Natural killer cell (primary cell): ENCODE measurements at regions not wholly inside any gene's neighbourhood (a gene's known extent, or its start where the extent isn't known, plus 50 kb on each side); places are given as distances from the start of the nearest gene placed in this dataset.

Experiments
- ATAC-seq, 3 donors: fragments of 150-1000 bp in 2 of 3; fragments of 200-7000 bp in 1 of 3; cut with Tn5 transposase; 1 replicate in 1 of 3; 2 replicates in 2 of 3; pipeline ENCODE4 v1.10.0; 2021; ENCODE audit warnings: mild to moderate bottlenecking in 2 of 3, moderate library complexity in 2 of 3
- DNase-seq, 2 donors: peaks; one replicate each; pipeline versions ENCODE4 v3.0.0 to v3.0.0-alpha.2; 2013 to 2021; ENCODE audit warnings: mixed read lengths in 1 of 2
- H3K27ac ChIP-seq: one replicate; pipeline ENCODE4 v1.5.1; 2013; ENCODE audit warnings: mild to moderate bottlenecking, low read length
- H3K27me3 ChIP-seq: one replicate; pipeline ENCODE4 v1.6.1; 2013; ENCODE audit warnings: low read length; ENCODE audit not compliant: control insufficient read depth, insufficient read depth
- H3K36me3 ChIP-seq: one replicate; pipeline ENCODE4 v1.6.1; 2013; ENCODE audit warnings: low read length; ENCODE audit not compliant: control insufficient read depth, insufficient read depth
- H3K4me1 ChIP-seq: one replicate; pipeline ENCODE4 v1.6.1; 2013; ENCODE audit warnings: low read length; ENCODE audit not compliant: control insufficient read depth, insufficient read depth
- H3K4me3 ChIP-seq: one replicate; pipeline ENCODE4 v1.5.1; 2013; ENCODE audit warnings: low read length
- H3K9me3 ChIP-seq: one replicate; pipeline ENCODE4 v1.6.1; 2013; ENCODE audit warnings: low read length; ENCODE audit not compliant: control insufficient read depth, insufficient read depth
- H3K27ac Mint-ChIP-seq, 2 donors: one replicate each; pipeline ENCODE4 v1.8.0; 2022; ENCODE audit warnings: mild to moderate bottlenecking in 2 of 2, mixed read lengths in 2 of 2, moderate library complexity in 1 of 2
- H3K27me3 Mint-ChIP-seq, 2 donors: one replicate each; pipeline ENCODE4 v1.8.0; 2022; ENCODE audit warnings: low read depth in 2 of 2, mixed read lengths in 2 of 2
- H3K36me3 Mint-ChIP-seq: one replicate; pipeline ENCODE4 v1.8.0; 2022; ENCODE audit warnings: mixed read lengths
- H3K4me1 Mint-ChIP-seq, 2 donors: one replicate each; pipeline ENCODE4 v1.8.0; 2022; ENCODE audit warnings: mixed read lengths in 2 of 2
- H3K4me3 Mint-ChIP-seq: one replicate; pipeline ENCODE4 v1.8.0; 2022; ENCODE audit warnings: mild to moderate bottlenecking, moderate library complexity, mixed read lengths
- H3K9me3 Mint-ChIP-seq, 2 donors: one replicate each; pipeline ENCODE4 v1.8.0; 2022; ENCODE audit warnings: mixed read lengths in 2 of 2
- CTCF ChIP-seq: fragments of 200-600 bp; IDR thresholded peaks from one replicate; pipeline ENCODE4 v1.8.0; 2022; ENCODE audit warnings: antibody characterized with exemption
- WGBS: methylation state at CpG from one replicate; pipeline ENCODE4 v1.1.7; 2013; ENCODE audit warnings: missing lambda C conversion rate; ENCODE audit not compliant: insufficient coverage; 5-methylcytosine and 5-hydroxymethylcytosine counted together
- intact Hi-C: fragments of 100-400 bp; cut with micrococcal nuclease; formaldehyde crosslinking; loops from one replicate; pipeline ENCODE4 v1.14.2; 2022

GRCh38 chr6:6751619-6752023 is 163.1 kb downstream of the LY86 start:
- DNase-seq: peak in 1 of 2 donors; percentile 33
- no peak overlapping the region for H3K4me3 Mint-ChIP-seq
- H3K4me3 ChIP-seq: no peak overlapping the region

GRCh38 chr6:6752129-6752528 is 163.6 kb downstream of the LY86 start:
- H3K4me3 ChIP-seq: no peak overlapping the region
- H3K36me3 ChIP-seq: no peaks in the 10 kb centered on the region
- Mint-ChIP-seq H3K9me3 (no peaks in the 10 kb centered on the region), H3K36me3 (no peaks in the 10 kb centered on the region), H3K4me1 (no peaks in the 10 kb centered on the region), H3K4me3 (no peak overlapping the region), H3K27ac (no peak overlapping the region), H3K27me3 (peaks cover 4 to 6% of the 10 kb centered on the region in 2 donors)
- intact Hi-C loops: no loop called here
- H3K4me1 ChIP-seq: peaks cover 17% of the 10 kb centered on the region
- TF ChIP-seq CTCF: no peak
- 92% methylated on average over 2 of the region's 4 CpGs for WGBS
- no peak for DNase-seq
- no peak overlapping the region for H3K27ac ChIP-seq
- H3K27me3 ChIP-seq: no peaks in the 10 kb centered on the region
- no peaks in the 10 kb centered on the region for H3K9me3 ChIP-seq
- ATAC-seq: no peak

More at GRCh38 chr6:6751619-6752023, 163.1 kb downstream of the LY86 start:
- Mint-ChIP-seq H3K27ac (no peak overlapping the region), H3K27me3 (peaks cover 6 to 8% of the 10 kb centered on the region in 2 donors), H3K9me3 (no peaks in the 10 kb centered on the region), H3K4me1 (no peaks in the 10 kb centered on the region), H3K36me3 (no peaks in the 10 kb centered on the region)
- Histone ChIP-seq H3K9me3 (no peaks in the 10 kb centered on the region), H3K27me3 (no peaks in the 10 kb centered on the region), H3K36me3 (no peaks in the 10 kb centered on the region), H3K27ac (no peak overlapping the region), H3K4me1 (peaks cover 17% of the 10 kb centered on the region)
- WGBS: 60% methylated on average over 8 of the region's 8 CpGs
- no peak for ATAC-seq
- TF ChIP-seq CTCF: no peak
- intact Hi-C loops: no loop called here

GRCh38 chr6:6753301-6753700 is 164.8 kb downstream of the LY86 start:
- no peaks in the 10 kb centered on the region for H3K36me3 Mint-ChIP-seq
- Histone ChIP-seq H3K9me3 (no peaks in the 10 kb centered on the region), H3K36me3 (no peaks in the 10 kb centered on the region), H3K27ac (no peak overlapping the region), H3K27me3 (no peaks in the 10 kb centered on the region), H3K4me3 (no peak overlapping the region), H3K4me1 (peaks cover 17% of the 10 kb centered on the region)
- no peaks in the 10 kb centered on the region for H3K4me1 Mint-ChIP-seq
- no peaks in the 10 kb centered on the region for H3K9me3 Mint-ChIP-seq
- no peak for TF ChIP-seq CTCF
- peaks cover 3 to 6% of the 10 kb centered on the region in 2 donors for H3K27me3 Mint-ChIP-seq
- ATAC-seq (no peak), DNase-seq (no peak)
- H3K4me3 Mint-ChIP-seq: no peak overlapping the region
- no peak overlapping the region for H3K27ac Mint-ChIP-seq
- intact Hi-C loops: no loop called here
- 95% methylated on average over 8 of the region's 8 CpGs for WGBS

GRCh38 chr6:6756526-6756925 is 168.0 kb downstream of the LY86 start:
- ATAC-seq (no peak), DNase-seq (no peak)
- Histone ChIP-seq H3K9me3 (no peaks in the 10 kb centered on the region), H3K4me3 (no peak overlapping the region), H3K4me1 (peaks cover 6% of the 10 kb centered on the region), H3K36me3 (no peaks in the 10 kb centered on the region), H3K27ac (no peak overlapping the region), H3K27me3 (no peaks in the 10 kb centered on the region)
- H3K9me3 Mint-ChIP-seq: no peaks in the 10 kb centered on the region
- TF ChIP-seq CTCF: no peak
- no peak overlapping the region for H3K4me3 Mint-ChIP-seq
- peaks cover 3 to 6% of the 10 kb centered on the region in 2 donors for H3K27me3 Mint-ChIP-seq
- intact Hi-C loops: no loop called here
- no peaks in the 10 kb centered on the region for H3K4me1 Mint-ChIP-seq
- H3K36me3 Mint-ChIP-seq: no peaks in the 10 kb centered on the region
- H3K27ac Mint-ChIP-seq: no peak overlapping the region
- 10% methylated on average over 2 of the region's 3 CpGs for WGBS
